ENCODE measurements at regions not wholly inside any gene's neighbourhood (a gene's known extent, or its start where the extent isn't known, plus 50 kb on each side); places are given as distances from the start of the nearest gene placed in this dataset.
"Not testable (repeated sequence)": the region's sequence is repeated elsewhere in the genome, so short reads cannot be mapped to it uniquely, and the experiment has no call there.

DNA sequence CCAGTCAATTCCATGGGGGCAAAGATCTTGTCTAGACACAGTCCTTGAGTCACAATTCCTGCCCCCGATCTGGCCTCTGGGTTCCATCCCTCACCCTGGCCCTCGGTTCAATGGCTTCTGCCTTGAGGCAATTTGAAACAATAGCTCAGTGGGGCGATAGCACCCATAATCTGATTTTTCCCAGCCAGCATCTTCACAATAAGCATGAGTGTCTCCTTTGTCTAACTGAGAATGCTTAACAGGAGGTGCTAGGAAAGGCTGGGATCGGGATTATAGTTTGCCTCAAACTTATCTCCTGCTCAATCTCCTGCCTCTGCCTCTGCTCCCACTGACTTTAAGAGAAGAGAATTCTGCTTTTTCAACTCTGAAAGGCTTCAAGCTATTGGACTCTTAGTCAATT, 293.9 kb upstream of the PROX1 start:
- Histone ChIP-seq H3K27me3 (ENCODE audit: control insufficient read depth in 2 of 2, insufficient read depth in 2 of 2, low read length in 2 of 2) (no peaks in the 10 kb centered on the region), H3K4me3 (ENCODE audit: low read length) (no peak overlapping the region), H3K9me3 (ENCODE audit: control insufficient read depth in 2 of 3, low read length in 3 of 3) (no peaks in the 10 kb centered on the region), H3K4me1 (ENCODE audit: control insufficient read depth in 2 of 2, insufficient read depth in 2 of 2, low read length in 2 of 2) (no peaks in the 10 kb centered on the region), H3K27ac (ENCODE audit: low read depth, low read length) (no peak overlapping the region), H3K36me3 (ENCODE audit: control insufficient read depth in 2 of 3, insufficient read depth in 3 of 3, low read length in 3 of 3) (no peaks in the 10 kb centered on the region)
- no peak overlapping the region for H3K27ac Mint-ChIP-seq
- no peaks in the 10 kb centered on the region for H3K36me3 Mint-ChIP-seq
- no peaks in the 10 kb centered on the region for H3K9me3 Mint-ChIP-seq
- H3K27me3 Mint-ChIP-seq: no peaks in the 10 kb centered on the region
- POLR2A ChIA-PET: no interaction called here
- H3K4me1 Mint-ChIP-seq: peaks cover 0 to 9% (median 0%) of the 10 kb centered on the region in 7 donors
- intact Hi-C loops (cut with micrococcal nuclease): no loop called here
- CTCF ChIA-PET: interaction anchor here (1.3 kb wide), 1 partner anchor 27 kb away, joined by 3 read pairs; no protein-coding TSS in a partner anchor
- ATAC-seq (no peak), DNase-seq (no peak)
- H3K4me3 Mint-ChIP-seq: no peak overlapping the region

DNA sequence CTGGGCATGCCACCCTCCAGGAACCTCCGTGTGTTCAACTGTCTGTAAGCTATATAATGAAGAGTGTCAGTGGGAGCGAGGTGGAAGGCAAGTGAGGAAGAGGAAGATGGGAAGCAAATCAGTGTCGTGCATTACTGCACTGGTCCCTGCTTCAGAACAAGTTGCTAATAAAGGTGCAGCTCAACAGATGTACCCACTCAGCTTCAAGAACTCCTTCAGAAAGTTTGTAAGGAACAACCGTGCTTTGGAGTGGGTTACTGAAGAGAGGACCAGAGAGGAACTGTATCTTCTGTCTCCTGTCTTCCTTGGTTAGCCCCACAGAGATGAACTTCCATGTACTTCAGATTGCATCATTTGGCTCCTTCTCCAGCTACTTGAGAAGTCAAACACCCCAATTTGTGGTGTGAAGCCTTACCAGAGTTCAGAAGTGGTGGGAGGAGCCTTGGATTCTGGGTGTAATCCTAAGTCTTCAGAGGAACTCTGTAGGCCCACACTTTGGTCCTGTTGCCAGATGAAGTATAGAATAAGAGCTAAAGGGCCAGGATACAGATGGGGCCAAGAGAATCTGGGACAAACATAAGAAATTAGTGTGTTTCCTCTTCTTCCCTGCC, 290.5 kb upstream of the PROX1 start:
- CTCF ChIA-PET: interaction anchor here (0.6 kb wide), 1 partner anchor 239 kb away, joined by 3 read pairs; no protein-coding TSS in a partner anchor
- Mint-ChIP-seq H3K4me3 (no peak overlapping the region), H3K36me3 (no peaks in the 10 kb centered on the region), H3K9me3 (peaks cover 0 to 11% (median 0%) of the 10 kb centered on the region in 11 donors), H3K27ac (no peak overlapping the region), H3K4me1 (no peaks in the 10 kb centered on the region), H3K27me3 (no peaks in the 10 kb centered on the region)
- no peak for DNase-seq
- H3K27ac ChIP-seq (ENCODE audit: low read depth, low read length): no peak overlapping the region
- POLR2A ChIA-PET: no interaction called here
- no peak overlapping the region for H3K4me3 ChIP-seq (ENCODE audit: low read length)
- no peaks in the 10 kb centered on the region for H3K9me3 ChIP-seq (ENCODE audit: control insufficient read depth in 2 of 3, low read length in 3 of 3)
- intact Hi-C loops (cut with micrococcal nuclease): no loop called here
- no peaks in the 10 kb centered on the region for H3K27me3 ChIP-seq (ENCODE audit: control insufficient read depth in 2 of 2, insufficient read depth in 2 of 2, low read length in 2 of 2)
- ATAC-seq: peak; percentile 4
- H3K36me3 ChIP-seq (ENCODE audit: control insufficient read depth in 2 of 3, insufficient read depth in 3 of 3, low read length in 3 of 3): no peaks in the 10 kb centered on the region
- H3K4me1 ChIP-seq (ENCODE audit: control insufficient read depth in 2 of 2, insufficient read depth in 2 of 2, low read length in 2 of 2): no peaks in the 10 kb centered on the region

DNA sequence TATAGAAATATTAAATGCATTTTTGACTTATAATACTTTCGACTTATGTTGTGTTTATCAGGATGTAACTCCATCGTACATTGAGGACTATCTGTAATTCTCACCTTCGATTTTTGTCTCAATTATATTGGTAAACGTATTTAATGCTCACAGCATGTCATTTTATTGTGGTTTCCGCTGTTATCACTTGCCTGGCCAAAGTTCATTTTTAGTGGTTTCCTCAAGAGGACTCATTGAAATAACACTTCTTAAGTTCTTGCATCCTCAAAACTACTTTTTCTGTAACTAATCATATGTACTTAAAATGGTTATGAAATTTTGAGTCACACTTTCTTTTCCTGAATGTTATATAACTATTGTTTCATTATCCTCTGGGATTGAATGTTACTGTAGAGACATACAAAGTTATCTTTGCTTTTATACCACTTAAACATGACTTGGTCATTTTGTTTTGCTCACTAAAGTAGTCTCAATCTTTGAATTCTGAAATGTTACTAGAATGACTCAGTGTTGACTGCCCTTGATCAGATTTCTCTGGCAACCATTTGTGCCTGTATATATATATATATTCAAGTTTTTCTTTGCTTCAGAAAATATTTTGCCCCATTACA, 289.6 kb upstream of the PROX1 start:
- Histone ChIP-seq H3K27me3 (ENCODE audit: control insufficient read depth in 2 of 2, insufficient read depth in 2 of 2, low read length in 2 of 2) (no peaks in the 10 kb centered on the region), H3K36me3 (ENCODE audit: control insufficient read depth in 2 of 3, insufficient read depth in 3 of 3, low read length in 3 of 3) (no peaks in the 10 kb centered on the region), H3K4me3 (ENCODE audit: low read length) (no peak overlapping the region), H3K27ac (ENCODE audit: low read depth, low read length) (no peak overlapping the region), H3K9me3 (ENCODE audit: control insufficient read depth in 2 of 3, low read length in 3 of 3) (no peaks in the 10 kb centered on the region), H3K4me1 (ENCODE audit: control insufficient read depth in 2 of 2, insufficient read depth in 2 of 2, low read length in 2 of 2) (no peaks in the 10 kb centered on the region)
- Mint-ChIP-seq H3K36me3 (peaks cover 0 to 6% (median 4%) of the 10 kb centered on the region in 5 donors), H3K4me1 (no peaks in the 10 kb centered on the region), H3K27ac (peak overlapping the region in 1 of 9 donors; percentile 20), H3K9me3 (peaks cover 1 to 17% (median 5%) of the 10 kb centered on the region in 11 donors), H3K27me3 (peaks cover 0 to 4% (median 0%) of the 10 kb centered on the region in 5 donors), H3K4me3 (no peak overlapping the region)
- ChIA-PET POLR2A (no interaction called here), CTCF (no interaction called here)
- intact Hi-C loops (cut with micrococcal nuclease): no loop called here
- DNase-seq: no peak
- ATAC-seq: no peak

DNA sequence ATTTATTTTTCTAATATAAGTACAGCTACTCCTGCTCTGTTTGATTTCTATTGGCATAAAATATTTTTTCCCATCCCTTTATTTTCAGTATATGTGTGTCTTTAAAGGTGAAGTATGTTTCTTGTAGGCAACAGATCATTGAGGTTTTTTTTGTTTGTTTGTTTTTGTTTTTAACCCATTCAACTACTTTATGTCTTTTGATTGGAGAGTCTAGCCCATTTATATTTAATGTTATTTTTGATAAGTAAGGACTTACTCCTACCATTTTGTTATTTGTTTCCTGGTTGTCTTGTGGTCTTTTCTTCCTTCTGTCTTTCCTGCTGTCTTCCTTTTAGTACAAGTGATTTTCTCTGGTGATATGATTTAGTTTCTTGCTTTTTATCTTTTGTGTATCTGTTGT, 285.1 kb upstream of the PROX1 start:
- Mint-ChIP-seq H3K27ac (no peak overlapping the region), H3K4me3 (no peak overlapping the region), H3K4me1 (no peaks in the 10 kb centered on the region), H3K36me3 (peaks cover 0 to 11% (median 7%) of the 10 kb centered on the region in 5 donors), H3K27me3 (peaks cover 0 to 9% (median 0%) of the 10 kb centered on the region in 5 donors), H3K9me3 (peaks cover 3 to 28% (median 15%) of the 10 kb centered on the region in 11 donors)
- H3K36me3 ChIP-seq (ENCODE audit: control insufficient read depth in 2 of 3, insufficient read depth in 3 of 3, low read length in 3 of 3): no peaks in the 10 kb centered on the region
- no peaks in the 10 kb centered on the region for H3K27me3 ChIP-seq (ENCODE audit: control insufficient read depth in 2 of 2, insufficient read depth in 2 of 2, low read length in 2 of 2)
- ChIA-PET POLR2A (no interaction called here), CTCF (no interaction called here)
- H3K27ac ChIP-seq (ENCODE audit: low read depth, low read length): no peak overlapping the region
- H3K4me3 ChIP-seq (ENCODE audit: low read length): no peak overlapping the region
- intact Hi-C loops (cut with micrococcal nuclease): no loop called here
- H3K4me1 ChIP-seq (ENCODE audit: control insufficient read depth in 2 of 2, insufficient read depth in 2 of 2, low read length in 2 of 2): no peaks in the 10 kb centered on the region
- H3K9me3 ChIP-seq (ENCODE audit: control insufficient read depth in 2 of 3, low read length in 3 of 3): no peaks in the 10 kb centered on the region
- ATAC-seq (no peak), DNase-seq (no peak)

DNA sequence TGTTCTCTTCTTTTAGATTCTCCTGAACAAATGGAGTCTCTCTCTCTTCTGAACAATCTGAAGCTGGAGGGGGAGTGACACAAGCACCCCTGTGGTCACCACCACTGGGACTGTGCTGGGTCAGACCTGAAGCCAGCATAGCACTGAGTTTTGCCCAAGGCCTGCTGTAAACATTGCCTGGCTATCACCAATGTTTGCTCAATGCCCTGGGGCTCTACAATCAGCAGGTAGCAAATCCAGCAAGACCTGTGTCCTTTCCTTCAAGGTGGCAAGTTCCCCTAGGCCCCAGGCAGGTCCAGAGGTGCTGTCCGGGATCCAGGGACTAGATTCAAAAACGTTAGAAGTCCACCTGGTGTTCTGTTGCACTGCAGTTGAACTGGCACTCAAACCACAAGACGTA, 282.8 kb upstream of the PROX1 start:
- Histone ChIP-seq H3K27me3 (ENCODE audit: control insufficient read depth in 2 of 2, insufficient read depth in 2 of 2, low read length in 2 of 2) (no peaks in the 10 kb centered on the region), H3K27ac (ENCODE audit: low read depth, low read length) (no peak overlapping the region), H3K4me3 (ENCODE audit: low read length) (no peak overlapping the region), H3K4me1 (ENCODE audit: control insufficient read depth in 2 of 2, insufficient read depth in 2 of 2, low read length in 2 of 2) (no peaks in the 10 kb centered on the region), H3K36me3 (ENCODE audit: control insufficient read depth in 2 of 3, insufficient read depth in 3 of 3, low read length in 3 of 3) (no peaks in the 10 kb centered on the region), H3K9me3 (ENCODE audit: control insufficient read depth in 2 of 3, low read length in 3 of 3) (peaks cover 0 to 5% (median 0%) of the 10 kb centered on the region in 3 experiments)
- Mint-ChIP-seq H3K4me3 (no peak overlapping the region), H3K27me3 (peaks cover 0 to 9% (median 0%) of the 10 kb centered on the region in 5 donors), H3K27ac (no peak overlapping the region), H3K9me3 (peaks cover 9 to 49% (median 29%) of the 10 kb centered on the region in 11 donors), H3K4me1 (peaks cover 0 to 6% (median 0%) of the 10 kb centered on the region in 7 donors), H3K36me3 (peaks cover 0 to 25% (median 9%) of the 10 kb centered on the region in 5 donors)
- no peak for ATAC-seq
- no peak for DNase-seq
- CTCF ChIA-PET: no interaction called here
- intact Hi-C loops (cut with micrococcal nuclease): no loop called here
- POLR2A ChIA-PET: no interaction called here

DNA sequence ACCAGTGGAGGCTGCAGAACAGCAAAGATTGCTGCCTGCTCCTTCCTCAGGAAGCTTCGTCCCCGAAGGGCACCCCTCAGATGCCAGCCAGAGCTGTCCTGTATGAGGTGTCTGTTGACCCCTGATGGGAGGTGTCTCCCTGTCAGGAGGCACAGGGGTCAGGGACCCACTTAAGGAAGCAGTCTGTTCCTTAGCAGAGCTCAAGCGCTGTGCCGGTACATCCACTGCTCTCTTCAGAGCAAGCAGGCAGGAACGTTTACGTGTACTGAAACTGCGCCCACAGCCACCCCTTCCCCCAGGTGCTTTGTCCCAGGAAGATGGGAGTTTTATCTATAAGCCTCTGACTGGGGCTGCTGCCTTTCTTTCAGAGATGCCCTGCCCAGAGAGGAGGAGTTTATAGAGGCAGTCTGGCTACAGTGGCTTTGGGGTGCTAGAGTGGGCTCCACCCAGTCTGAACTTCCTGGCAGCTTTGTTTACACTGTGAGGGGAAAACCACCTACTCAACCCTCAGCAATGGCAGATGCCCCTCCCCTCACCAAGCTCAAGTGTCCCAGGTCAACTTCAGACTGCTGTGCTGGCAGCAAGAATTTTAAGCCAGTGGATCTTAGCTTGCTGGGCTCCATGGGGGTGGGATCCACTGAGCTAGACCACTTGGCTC, 275.8 kb upstream of the PROX1 start:
- intact Hi-C loops (cut with micrococcal nuclease): loop anchor here in 1 of 2 donors (1.0 kb wide), 2 partner anchors 42 to 140 kb away; no protein-coding TSS in a partner anchor
- H3K9me3 ChIP-seq (ENCODE audit: control insufficient read depth in 2 of 3, low read length in 3 of 3); H3K27me3 ChIP-seq (ENCODE audit: control insufficient read depth in 2 of 2, insufficient read depth in 2 of 2, low read length in 2 of 2); H3K4me3 ChIP-seq (ENCODE audit: low read length); H3K4me1 ChIP-seq (ENCODE audit: control insufficient read depth in 2 of 2, insufficient read depth in 2 of 2, low read length in 2 of 2); H3K36me3 ChIP-seq (ENCODE audit: control insufficient read depth in 2 of 3, insufficient read depth in 3 of 3, low read length in 3 of 3); H3K27ac ChIP-seq (ENCODE audit: low read depth, low read length); H3K27me3 Mint-ChIP-seq; POLR2A ChIA-PET: not testable (repeated sequence)
- CTCF ChIA-PET: interaction anchor here (0.6 to 0.7 kb wide), 2 partner anchors 276 to 336 kb away, joined by 3 read pairs; partner anchors contain the start of gene PROX1
- peak overlapping the region in 4 of 10 donors; percentile 4 to 68 (median 46) for H3K4me3 Mint-ChIP-seq
- peaks cover 12 to 70% (median 34%) of the 10 kb centered on the region in 11 donors for H3K9me3 Mint-ChIP-seq
- H3K4me1 Mint-ChIP-seq: peaks cover 2 to 39% (median 28%) of the 10 kb centered on the region in 7 donors
- DNase-seq: peak in 6 of 9 donors; percentile 8 to 57 (median 44)
- peaks cover 2 to 45% (median 15%) of the 10 kb centered on the region in 5 donors for H3K36me3 Mint-ChIP-seq
- peak overlapping the region in 4 of 9 donors; percentile 24 to 80 (median 64) for H3K27ac Mint-ChIP-seq
- peak; percentile 65 for ATAC-seq

Measured in naive thymus-derived CD4-positive, alpha-beta T cell (primary cell).